ENCODE measurements at regions not wholly inside any gene's neighbourhood (a gene's known extent, or its start where the extent isn't known, plus 50 kb on each side); places are given as distances from the start of the nearest gene placed in this dataset.

GRCh38 chr2:45205985-45206384 is 196.7 kb upstream of the SIX2 start:
- H3K27me3 Mint-ChIP-seq, result no peaks in the 10 kb centered on the region
- H3K27ac Mint-ChIP-seq, result no peak overlapping the region
- no peak overlapping the region for H3K4me3 Mint-ChIP-seq
- H3K4me1 Mint-ChIP-seq, result peaks cover 2% of the 10 kb centered on the region
- no peaks in the 10 kb centered on the region for H3K36me3 Mint-ChIP-seq
- no peak for DNase-seq
- H3K9me3 Mint-ChIP-seq, result peaks cover 10% of the 10 kb centered on the region

GRCh38 chr2:45205480-45205879 is 196.2 kb upstream of the SIX2 start:
- H3K4me1 Mint-ChIP-seq, result peaks cover 2% of the 10 kb centered on the region

GRCh38 chr2:45203400-45203799 is 194.1 kb upstream of the SIX2 start:
- Mint-ChIP-seq H3K36me3 (no peaks in the 10 kb centered on the region), H3K4me3 (no peak overlapping the region), H3K27me3 (no peaks in the 10 kb centered on the region), H3K9me3 (peaks cover 10% of the 10 kb centered on the region), H3K27ac (no peak overlapping the region), H3K4me1 (peaks cover 2% of the 10 kb centered on the region)
- no peak for DNase-seq

More at GRCh38 chr2:45205480-45205879, 196.2 kb upstream of the SIX2 start:
- Mint-ChIP-seq H3K27ac (no peak overlapping the region), H3K36me3 (no peaks in the 10 kb centered on the region), H3K27me3 (no peaks in the 10 kb centered on the region), H3K9me3 (peaks cover 10% of the 10 kb centered on the region), H3K4me3 (no peak overlapping the region)
- DNase-seq, result no peak

- Mint-ChIP-seq H3K9me3 (peaks cover 10% of the 10 kb centered on the region), H3K4me3 (no peak overlapping the region), H3K27me3 (no peaks in the 10 kb centered on the region), H3K27ac (no peak overlapping the region), H3K4me1 (peaks cover 2% of the 10 kb centered on the region), H3K36me3 (no peaks in the 10 kb centered on the region)
- no peak for DNase-seq
Observed at GRCh38 chr2:45199973-45200372, 190.7 kb upstream of the SIX2 start.

GRCh38 chr2:45195916-45196315 is 186.7 kb upstream of the SIX2 start:
- Mint-ChIP-seq H3K27ac (no peak overlapping the region), H3K36me3 (no peaks in the 10 kb centered on the region), H3K27me3 (no peaks in the 10 kb centered on the region), H3K4me3 (no peak overlapping the region), H3K4me1 (no peaks in the 10 kb centered on the region), H3K9me3 (no peaks in the 10 kb centered on the region)
- DNase-seq, result no peak

- Mint-ChIP-seq H3K36me3 (no peaks in the 10 kb centered on the region), H3K4me1 (no peaks in the 10 kb centered on the region), H3K9me3 (no peaks in the 10 kb centered on the region), H3K27me3 (peaks cover 6% of the 10 kb centered on the region), H3K27ac (no peak overlapping the region), H3K4me3 (no peak overlapping the region)
- no peak for DNase-seq
Observed at GRCh38 chr2:45194596-45194995, 185.3 kb upstream of the SIX2 start.

- Mint-ChIP-seq H3K27ac (no peak overlapping the region), H3K4me1 (no peaks in the 10 kb centered on the region), H3K9me3 (no peaks in the 10 kb centered on the region), H3K27me3 (peaks cover 7% of the 10 kb centered on the region), H3K36me3 (no peaks in the 10 kb centered on the region), H3K4me3 (no peak overlapping the region)
- DNase-seq, result no peak
Observed at GRCh38 chr2:45193581-45193980, 184.3 kb upstream of the SIX2 start.

- no peaks in the 10 kb centered on the region for H3K9me3 Mint-ChIP-seq
- H3K4me3 Mint-ChIP-seq, result no peak overlapping the region
- H3K27ac Mint-ChIP-seq, result no peak overlapping the region
- no peaks in the 10 kb centered on the region for H3K4me1 Mint-ChIP-seq
- H3K36me3 Mint-ChIP-seq, result no peaks in the 10 kb centered on the region
- peaks cover 12% of the 10 kb centered on the region for H3K27me3 Mint-ChIP-seq
- DNase-seq, result no peak
Observed at GRCh38 chr2:45192991-45193390, 183.7 kb upstream of the SIX2 start.

- Mint-ChIP-seq H3K27me3 (peaks cover 15% of the 10 kb centered on the region), H3K4me3 (no peak overlapping the region), H3K27ac (no peak overlapping the region), H3K9me3 (no peaks in the 10 kb centered on the region), H3K4me1 (no peaks in the 10 kb centered on the region), H3K36me3 (no peaks in the 10 kb centered on the region)
- DNase-seq, result no peak
Observed at GRCh38 chr2:45192481-45192880, 183.2 kb upstream of the SIX2 start.

GRCh38 chr2:45191976-45192375 is 182.7 kb upstream of the SIX2 start:
- no peaks in the 10 kb centered on the region for H3K9me3 Mint-ChIP-seq
- no peak for DNase-seq
- H3K4me1 Mint-ChIP-seq, result no peaks in the 10 kb centered on the region
- no peak overlapping the region for H3K4me3 Mint-ChIP-seq
- H3K27ac Mint-ChIP-seq, result no peak overlapping the region
- peaks cover 17% of the 10 kb centered on the region for H3K27me3 Mint-ChIP-seq
- H3K36me3 Mint-ChIP-seq, result no peaks in the 10 kb centered on the region

- H3K4me3 Mint-ChIP-seq, result no peak overlapping the region
- peaks cover 17% of the 10 kb centered on the region for H3K27me3 Mint-ChIP-seq
- DNase-seq, result no peak
- no peak overlapping the region for H3K27ac Mint-ChIP-seq
- H3K36me3 Mint-ChIP-seq, result no peaks in the 10 kb centered on the region
- H3K9me3 Mint-ChIP-seq, result no peaks in the 10 kb centered on the region
- H3K4me1 Mint-ChIP-seq, result no peaks in the 10 kb centered on the region
Observed at GRCh38 chr2:45191146-45191863, 182.1 kb upstream of the SIX2 start.

GRCh38 chr2:45190481-45190942 is 181.3 kb upstream of the SIX2 start:
- no peak for DNase-seq
- H3K4me1 Mint-ChIP-seq, result no peaks in the 10 kb centered on the region
- H3K27ac Mint-ChIP-seq, result no peak overlapping the region
- peaks cover 17% of the 10 kb centered on the region for H3K27me3 Mint-ChIP-seq
- H3K4me3 Mint-ChIP-seq, result no peak overlapping the region
- no peaks in the 10 kb centered on the region for H3K9me3 Mint-ChIP-seq
- H3K36me3 Mint-ChIP-seq, result no peaks in the 10 kb centered on the region

GRCh38 chr2:45184606-45185005 is 175.4 kb upstream of the SIX2 start:
- Mint-ChIP-seq H3K27ac (no peak overlapping the region), H3K4me1 (no peaks in the 10 kb centered on the region), H3K36me3 (no peaks in the 10 kb centered on the region), H3K9me3 (no peaks in the 10 kb centered on the region), H3K27me3 (peaks cover 31% of the 10 kb centered on the region), H3K4me3 (no peak overlapping the region)
- DNase-seq, result no peak

GRCh38 chr2:45182667-45183295 is 173.5 kb upstream of the SIX2 start:
- peaks cover 2% of the 10 kb centered on the region for H3K4me1 Mint-ChIP-seq
- no peak for DNase-seq
- H3K27ac Mint-ChIP-seq, result no peak overlapping the region
- H3K27me3 Mint-ChIP-seq, result peaks cover 33% of the 10 kb centered on the region
- no peak overlapping the region for H3K4me3 Mint-ChIP-seq
- no peaks in the 10 kb centered on the region for H3K36me3 Mint-ChIP-seq
- H3K9me3 Mint-ChIP-seq, result no peaks in the 10 kb centered on the region

GRCh38 chr2:45180779-45181178 is 171.5 kb upstream of the SIX2 start:
- no peak overlapping the region for H3K27ac Mint-ChIP-seq
- DNase-seq, result no peak
- no peak overlapping the region for H3K4me3 Mint-ChIP-seq
- H3K27me3 Mint-ChIP-seq, result peaks cover 34% of the 10 kb centered on the region
- H3K4me1 Mint-ChIP-seq, result peaks cover 4% of the 10 kb centered on the region
- peaks cover 1% of the 10 kb centered on the region for H3K9me3 Mint-ChIP-seq
- no peaks in the 10 kb centered on the region for H3K36me3 Mint-ChIP-seq

Data from activated naive CD8-positive, alpha-beta T cell treated with anti-CD3 and anti-CD28 coated beads for 36 hours (primary cell).